Activated naive CD8-positive, alpha-beta T cell (primary cell): ENCODE measurements at regions not wholly inside any gene's neighbourhood (a gene's known extent, or its start where the extent isn't known, plus 50 kb on each side); places are given as distances from the start of the nearest gene placed in this dataset.

Source experiments
- H3K27ac Mint-ChIP-seq: one replicate; pipeline ENCODE4 v1.8.0; 2021; ENCODE audit warnings: mixed read lengths
- H3K27me3 Mint-ChIP-seq: one replicate; pipeline ENCODE4 v1.8.0; 2021; ENCODE audit warnings: mixed read lengths
- H3K36me3 Mint-ChIP-seq: one replicate; pipeline ENCODE4 v1.8.0; 2021; ENCODE audit warnings: mixed read lengths
- H3K4me1 Mint-ChIP-seq: one replicate; pipeline ENCODE4 v1.8.0; 2021; ENCODE audit warnings: low read depth, mixed read lengths
- H3K4me3 Mint-ChIP-seq: one replicate; pipeline ENCODE4 v1.8.0; 2021; ENCODE audit warnings: mild to moderate bottlenecking, mixed read lengths
- H3K9me3 Mint-ChIP-seq: one replicate; pipeline ENCODE4 v1.8.0; 2021; ENCODE audit warnings: low read depth, mixed read lengths

- Mint-ChIP-seq H3K36me3 (no peaks in the 10 kb centered on the region), H3K4me3 (no peak overlapping the region), H3K27ac (no peak overlapping the region), H3K4me1 (no peaks in the 10 kb centered on the region), H3K27me3 (peaks cover 3% of the 10 kb centered on the region), H3K9me3 (no peaks in the 10 kb centered on the region)
Measured at GRCh38 chr15:94683902-94684301, 452.5 kb downstream of the MCTP2 start.

GRCh38 chr15:94691169-94691568, 459.8 kb downstream of the MCTP2 start:
- Mint-ChIP-seq H3K27me3 (peaks cover 2% of the 10 kb centered on the region), H3K4me3 (no peak overlapping the region), H3K36me3 (no peaks in the 10 kb centered on the region), H3K27ac (no peak overlapping the region), H3K9me3 (no peaks in the 10 kb centered on the region), H3K4me1 (no peaks in the 10 kb centered on the region)

GRCh38 chr15:94692710-94693109, 461.3 kb downstream of the MCTP2 start:
- Mint-ChIP-seq H3K9me3 (no peaks in the 10 kb centered on the region), H3K4me3 (no peak overlapping the region), H3K27ac (no peak overlapping the region), H3K4me1 (no peaks in the 10 kb centered on the region), H3K27me3 (peaks cover 2% of the 10 kb centered on the region), H3K36me3 (no peaks in the 10 kb centered on the region)

GRCh38 chr15:94700211-94700610, 468.9 kb downstream of the MCTP2 start:
- Mint-ChIP-seq H3K4me1 (no peaks in the 10 kb centered on the region), H3K9me3 (no peaks in the 10 kb centered on the region), H3K27me3 (peaks cover 2% of the 10 kb centered on the region), H3K36me3 (no peaks in the 10 kb centered on the region), H3K4me3 (no peak overlapping the region), H3K27ac (no peak overlapping the region)

GRCh38 chr15:94701281-94701985, 470.1 kb downstream of the MCTP2 start:
- H3K27ac Mint-ChIP-seq, result no peak overlapping the region
- no peak overlapping the region for H3K4me3 Mint-ChIP-seq
- no peaks in the 10 kb centered on the region for H3K4me1 Mint-ChIP-seq
- no peaks in the 10 kb centered on the region for H3K9me3 Mint-ChIP-seq
- H3K27me3 Mint-ChIP-seq, result peaks cover 2% of the 10 kb centered on the region
- H3K36me3 Mint-ChIP-seq, result no peaks in the 10 kb centered on the region

DNA sequence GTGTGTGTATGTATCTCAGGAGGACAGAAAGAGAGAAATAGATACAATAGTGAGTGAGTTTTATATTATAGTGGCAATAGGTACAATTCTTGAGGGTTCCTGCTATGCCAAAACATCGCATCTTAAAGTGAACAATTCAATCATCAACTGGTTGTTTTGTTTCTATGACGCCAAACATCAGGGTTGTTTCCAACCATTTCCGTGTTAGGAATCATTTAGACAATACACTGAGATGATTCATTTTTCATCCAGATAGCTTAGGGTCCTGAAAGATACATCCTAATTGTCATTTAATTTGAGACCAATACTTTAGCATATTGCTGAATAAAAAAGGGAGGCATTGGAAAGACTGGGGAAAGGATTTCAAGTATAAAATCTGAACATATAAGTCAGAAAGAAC, 472.2 kb downstream of the MCTP2 start:
- Mint-ChIP-seq H3K36me3 (no peaks in the 10 kb centered on the region), H3K27ac (no peak overlapping the region), H3K4me1 (no peaks in the 10 kb centered on the region), H3K27me3 (peaks cover 2% of the 10 kb centered on the region), H3K9me3 (no peaks in the 10 kb centered on the region), H3K4me3 (no peak overlapping the region)

DNA sequence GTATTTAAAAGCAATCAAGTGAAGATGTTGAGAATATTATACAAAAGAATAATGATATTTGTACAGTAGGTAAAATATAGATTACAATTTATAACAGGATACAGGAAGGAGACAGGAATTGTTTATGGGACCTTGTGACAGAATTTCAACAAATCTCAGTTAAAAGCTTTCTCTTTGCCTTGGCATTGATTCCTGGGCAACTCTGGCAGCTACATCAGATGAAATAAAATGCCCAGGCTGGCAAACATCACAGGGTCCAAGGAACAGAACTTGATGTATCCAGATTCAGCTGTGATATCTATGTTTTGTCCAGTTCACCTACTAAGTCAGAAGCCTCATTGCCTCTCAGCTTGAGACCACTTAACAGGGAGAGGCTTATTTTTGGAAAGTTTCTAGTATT, 473.1 kb downstream of the MCTP2 start:
- Mint-ChIP-seq H3K4me3 (no peak overlapping the region), H3K27me3 (peaks cover 2% of the 10 kb centered on the region), H3K36me3 (no peaks in the 10 kb centered on the region), H3K27ac (no peak overlapping the region), H3K9me3 (no peaks in the 10 kb centered on the region), H3K4me1 (no peaks in the 10 kb centered on the region)

DNA sequence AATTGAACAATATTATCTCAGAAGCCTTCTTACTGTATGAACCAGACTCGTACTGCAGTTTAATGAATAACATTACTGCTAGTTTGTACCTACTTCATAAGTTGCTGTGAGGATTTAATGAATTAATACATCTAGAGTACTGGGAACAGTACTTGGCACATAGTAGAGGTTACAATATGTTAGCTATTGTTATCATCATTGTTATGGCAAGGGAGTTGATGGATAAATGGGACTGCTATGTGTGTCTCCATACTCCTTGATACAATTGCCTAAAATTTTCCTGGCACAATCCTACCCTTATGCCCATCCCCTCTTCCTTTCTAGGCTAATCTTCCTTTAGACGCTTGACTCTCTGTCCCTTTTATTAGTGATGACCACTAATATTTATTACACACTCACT, 473.6 kb downstream of the MCTP2 start:
- Mint-ChIP-seq H3K36me3 (no peaks in the 10 kb centered on the region), H3K27me3 (peaks cover 2% of the 10 kb centered on the region), H3K27ac (no peak overlapping the region), H3K4me3 (no peak overlapping the region), H3K9me3 (no peaks in the 10 kb centered on the region), H3K4me1 (no peaks in the 10 kb centered on the region)

- Mint-ChIP-seq H3K4me1 (no peaks in the 10 kb centered on the region), H3K9me3 (no peaks in the 10 kb centered on the region), H3K4me3 (no peak overlapping the region), H3K27me3 (peaks cover 2% of the 10 kb centered on the region), H3K36me3 (no peaks in the 10 kb centered on the region), H3K27ac (no peak overlapping the region)
Measured at GRCh38 chr15:94709319-94709718, 478.0 kb downstream of the MCTP2 start.

GRCh38 chr15:94722024-94722636, 490.8 kb downstream of the MCTP2 start:
- Mint-ChIP-seq H3K4me3 (no peak overlapping the region), H3K9me3 (no peaks in the 10 kb centered on the region), H3K27me3 (peaks cover 13% of the 10 kb centered on the region), H3K4me1 (no peaks in the 10 kb centered on the region), H3K36me3 (no peaks in the 10 kb centered on the region), H3K27ac (no peak overlapping the region)

DNA sequence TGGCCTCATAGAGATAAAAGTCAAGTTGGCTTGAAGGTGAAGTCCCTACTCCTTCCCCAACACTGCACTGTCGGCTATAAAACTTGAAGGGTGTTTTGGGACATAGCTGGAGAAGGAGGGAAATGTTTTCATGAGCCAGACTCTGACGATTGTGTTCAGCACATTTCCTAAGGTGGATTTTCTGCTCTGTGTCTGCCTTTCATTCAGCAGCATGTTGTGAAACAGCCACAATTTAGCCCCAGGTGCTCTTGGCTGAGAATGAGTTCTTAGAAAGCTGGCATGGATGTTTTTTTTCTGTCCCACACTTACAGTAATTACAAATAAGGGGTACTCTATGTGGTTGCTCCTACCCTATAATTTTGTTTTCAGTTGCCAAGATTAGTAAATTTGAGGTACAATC, 492.4 kb downstream of the MCTP2 start:
- Mint-ChIP-seq H3K36me3 (no peaks in the 10 kb centered on the region), H3K9me3 (no peaks in the 10 kb centered on the region), H3K4me3 (no peak overlapping the region), H3K27ac (no peak overlapping the region), H3K27me3 (peaks cover 13% of the 10 kb centered on the region), H3K4me1 (no peaks in the 10 kb centered on the region)

DNA sequence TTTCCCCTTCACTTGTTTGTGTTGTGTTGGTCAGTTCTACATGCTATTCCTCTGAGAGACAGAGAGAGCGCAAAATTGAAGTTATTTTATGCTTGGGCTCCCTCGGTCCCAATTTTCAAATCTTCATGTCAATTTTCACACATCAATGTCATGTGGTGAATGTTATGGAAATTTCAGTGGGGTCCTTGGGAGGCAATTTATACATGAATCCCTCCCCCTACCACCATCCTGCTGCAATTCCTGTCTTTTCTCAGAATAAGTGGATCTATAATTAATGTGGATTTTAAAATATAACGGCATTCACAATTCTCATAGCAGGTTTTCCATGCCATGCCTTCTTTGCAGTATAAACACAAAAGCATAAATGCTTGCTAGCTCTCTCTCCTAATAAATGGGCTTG, 499.9 kb downstream of the MCTP2 start:
- Mint-ChIP-seq H3K4me3 (no peak overlapping the region), H3K36me3 (no peaks in the 10 kb centered on the region), H3K27ac (no peak overlapping the region), H3K27me3 (peaks cover 6% of the 10 kb centered on the region), H3K4me1 (no peaks in the 10 kb centered on the region), H3K9me3 (no peaks in the 10 kb centered on the region)

GRCh38 chr15:94734460-94734859, 503.1 kb downstream of the MCTP2 start:
- H3K9me3 Mint-ChIP-seq, result no peaks in the 10 kb centered on the region
- H3K27ac Mint-ChIP-seq, result no peak overlapping the region
- H3K4me3 Mint-ChIP-seq, result no peak overlapping the region
- no peaks in the 10 kb centered on the region for H3K36me3 Mint-ChIP-seq
- H3K4me1 Mint-ChIP-seq, result no peaks in the 10 kb centered on the region
- H3K27me3 Mint-ChIP-seq, result peaks cover 6% of the 10 kb centered on the region

DNA sequence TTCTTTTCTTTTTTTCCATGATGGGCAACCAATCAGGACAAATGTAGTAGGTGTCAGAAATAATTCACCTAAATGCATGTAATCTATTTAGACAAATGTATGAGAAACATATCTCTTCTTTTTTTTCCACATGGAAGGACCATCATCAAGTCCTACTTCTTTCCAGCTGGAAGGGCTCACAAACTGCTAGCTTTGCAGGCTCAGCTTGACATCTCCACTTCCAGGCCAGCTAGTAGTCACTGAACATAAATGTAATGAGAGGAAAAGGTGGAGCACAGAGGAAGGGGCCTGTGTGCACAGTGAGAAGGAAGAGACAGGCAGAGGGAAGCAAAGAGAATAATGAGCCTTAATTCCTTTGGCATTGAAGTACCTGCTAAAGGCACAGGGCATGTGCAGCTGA, 504.9 kb downstream of the MCTP2 start:
- no peaks in the 10 kb centered on the region for H3K4me1 Mint-ChIP-seq
- H3K9me3 Mint-ChIP-seq, result no peaks in the 10 kb centered on the region
- no peaks in the 10 kb centered on the region for H3K36me3 Mint-ChIP-seq
- no peak overlapping the region for H3K4me3 Mint-ChIP-seq
- peaks cover 5% of the 10 kb centered on the region for H3K27me3 Mint-ChIP-seq
- H3K27ac Mint-ChIP-seq, result no peak overlapping the region

DNA sequence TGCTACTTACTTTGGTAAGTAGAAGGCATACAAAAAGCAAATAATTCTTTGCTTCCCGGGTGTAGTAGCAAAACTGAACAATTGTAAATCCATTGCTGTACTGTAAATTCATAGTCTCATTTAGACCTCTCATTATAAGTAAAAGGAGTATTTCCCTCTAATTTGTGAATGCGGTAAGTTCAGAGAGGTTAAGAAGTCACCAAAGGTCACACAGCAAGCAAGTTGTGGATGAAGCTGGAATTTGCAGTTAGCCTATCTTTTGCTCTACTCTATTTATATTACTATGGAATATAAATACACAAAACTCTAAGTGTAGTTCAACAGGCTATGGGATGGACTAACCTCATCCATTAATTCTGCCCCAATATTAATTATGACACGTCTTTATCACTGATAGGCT, 508.3 kb downstream of the MCTP2 start:
- Mint-ChIP-seq H3K27me3 (peaks cover 8% of the 10 kb centered on the region), H3K27ac (no peak overlapping the region), H3K9me3 (no peaks in the 10 kb centered on the region), H3K4me1 (no peaks in the 10 kb centered on the region), H3K36me3 (no peaks in the 10 kb centered on the region), H3K4me3 (no peak overlapping the region)

GRCh38 chr15:94740469-94740868, 509.1 kb downstream of the MCTP2 start:
- Mint-ChIP-seq H3K27me3 (peaks cover 6% of the 10 kb centered on the region), H3K36me3 (no peaks in the 10 kb centered on the region), H3K9me3 (no peaks in the 10 kb centered on the region)

More at GRCh38 chr15:94740469-94740868, 509.1 kb downstream of the MCTP2 start:
- Mint-ChIP-seq H3K27ac (no peak overlapping the region), H3K4me1 (no peaks in the 10 kb centered on the region), H3K4me3 (no peak overlapping the region)
